NT2/D1 (cell line): ENCODE measurements at regions not wholly inside any gene's neighbourhood (a gene's known extent, or its start where the extent isn't known, plus 50 kb on each side); places are given as distances from the start of the nearest gene placed in this dataset.

Source experiments
- SUZ12 ChIP-seq: IDR thresholded peaks from 2 replicates; pipeline ENCODE4 v1.6.1; 2011; ENCODE audit not compliant: insufficient read length, insufficient read depth; ENCODE audit errors: extremely low read depth
- YY1 ChIP-seq: IDR thresholded peaks from 2 replicates; pipeline ENCODE4 v1.6.1; 2011; ENCODE audit not compliant: insufficient read length, insufficient read depth

DNA sequence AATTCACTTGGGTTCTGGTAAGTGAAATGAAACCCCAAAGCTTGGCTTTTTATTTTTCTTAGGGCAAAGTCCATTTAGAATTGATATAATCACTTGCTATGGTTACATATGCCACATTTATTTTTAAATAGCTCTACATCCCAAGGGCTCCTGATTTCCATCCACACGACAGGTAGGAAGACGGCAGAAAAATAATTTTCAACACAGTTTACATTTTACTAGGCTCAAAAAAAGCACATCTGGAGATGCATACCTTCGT is 95.0 kb upstream of the EFNA5 start:
- TF ChIP-seq SUZ12 (no peak), YY1 (no peak)
